ENCODE measurements at regions not wholly inside any gene's neighbourhood (a gene's known extent, or its start where the extent isn't known, plus 50 kb on each side); places are given as distances from the start of the nearest gene placed in this dataset.

DNA sequence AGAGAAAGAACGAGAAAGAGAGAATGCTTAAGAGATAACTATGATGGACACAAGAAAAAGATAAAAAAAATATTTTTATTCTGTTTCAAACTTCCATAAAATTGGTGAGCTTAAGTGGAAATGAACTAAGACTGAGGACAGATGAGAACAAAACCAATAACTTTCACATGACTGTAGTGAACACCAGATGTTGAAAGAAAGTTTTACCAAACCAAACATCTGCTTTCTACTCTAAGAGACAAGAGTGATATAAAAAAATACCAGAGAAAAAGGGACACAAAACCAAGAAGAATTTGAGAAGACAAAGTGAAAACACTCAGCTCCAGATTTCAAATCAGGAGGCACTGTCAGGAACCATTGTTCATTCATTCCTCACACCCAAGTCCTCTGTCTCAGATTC, 147.9 kb downstream of the IMPG2 start:
- no peak for DNase-seq

DNA sequence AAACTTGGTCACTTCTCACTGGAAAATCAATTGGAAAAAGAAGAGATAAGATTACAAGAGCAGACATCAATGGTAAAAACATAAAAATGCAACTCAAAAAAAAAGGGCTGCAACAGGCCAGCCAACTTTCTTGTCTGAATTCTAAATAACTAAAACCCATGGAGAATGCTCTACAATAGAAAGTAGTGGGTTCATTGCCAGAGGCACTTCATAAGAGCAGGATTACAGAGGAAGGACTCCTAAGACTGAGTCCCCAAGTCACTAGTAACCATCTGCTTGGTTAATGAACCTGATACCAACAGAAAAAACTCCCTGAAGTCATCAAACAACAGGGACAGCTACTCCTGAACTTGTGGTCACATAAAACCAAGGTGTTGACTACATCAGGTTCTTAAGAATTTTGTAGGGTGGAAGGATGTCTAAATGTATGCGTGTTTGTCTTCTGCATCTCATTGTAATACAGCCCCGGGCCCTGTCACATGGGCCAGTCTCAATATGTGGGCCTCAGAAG, 148.6 kb downstream of the IMPG2 start:
- no peak for DNase-seq

DNA sequence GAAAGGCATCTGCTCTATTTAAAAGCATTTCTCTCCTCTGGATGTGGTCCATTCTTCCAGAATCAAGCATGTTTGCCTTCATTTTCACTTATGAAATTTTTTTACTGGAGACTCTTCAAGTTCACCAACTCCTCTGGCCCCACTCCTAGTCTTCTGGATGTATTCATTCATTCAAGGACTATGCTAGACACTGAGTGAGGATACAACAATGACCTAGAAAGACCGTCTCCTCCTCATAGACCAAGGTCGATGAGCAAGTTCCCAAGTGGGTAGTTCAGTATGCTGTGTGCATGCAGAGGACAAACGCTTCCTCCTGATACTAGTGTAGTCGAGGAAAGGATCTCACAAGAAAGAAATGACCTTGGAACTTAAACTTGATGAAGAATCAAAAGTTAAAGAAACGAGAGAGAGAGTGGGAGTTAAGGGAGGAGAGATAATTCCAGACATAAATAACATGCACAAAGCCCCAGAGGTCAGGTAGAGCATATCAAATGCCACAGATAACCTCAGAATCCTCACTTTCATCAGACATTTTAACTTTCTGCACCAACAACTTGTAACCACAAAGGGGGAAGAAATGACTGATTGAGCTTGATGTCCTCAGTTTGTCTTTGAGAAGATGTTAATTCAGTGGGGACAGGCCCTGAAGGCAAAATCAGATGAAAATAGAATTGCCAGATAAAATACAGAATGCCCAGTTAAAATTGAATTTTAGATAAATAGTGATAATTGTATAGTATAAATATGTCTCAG, 149.4 kb downstream of the IMPG2 start:
- DNase-seq, result no peak

DNA sequence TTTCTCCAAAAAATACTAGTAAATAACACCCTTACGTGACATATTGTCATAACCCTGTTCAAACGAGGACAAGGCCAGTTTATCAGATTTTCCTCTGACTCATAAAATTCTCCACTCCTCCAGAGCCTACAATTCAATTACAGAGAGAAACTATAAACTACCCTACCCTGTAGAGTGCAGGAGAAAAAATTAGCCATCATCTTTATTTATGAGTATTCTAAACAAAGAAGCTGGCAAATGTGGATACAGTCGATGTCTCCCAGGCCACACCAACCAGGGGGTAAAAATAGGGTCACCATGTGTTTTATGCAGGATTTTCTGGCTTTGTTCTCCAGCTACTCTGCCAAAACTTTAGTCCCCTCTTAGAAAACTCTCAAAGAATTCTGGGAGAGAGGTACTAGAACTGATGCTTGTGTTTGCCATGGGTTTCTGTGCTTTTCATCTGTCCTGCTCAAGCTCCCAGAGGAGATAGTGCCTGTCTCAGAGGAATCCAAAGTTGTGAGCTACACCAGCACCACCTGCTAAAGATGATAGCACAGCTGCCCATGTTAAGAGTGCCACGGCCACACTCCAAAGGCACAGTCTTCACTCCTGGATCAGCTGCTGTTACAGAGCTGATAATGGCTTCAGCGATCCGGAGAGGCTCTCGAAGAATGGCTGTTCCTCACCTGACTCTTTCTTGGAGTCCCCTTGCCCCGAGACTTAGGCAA, 150.2 kb downstream of the IMPG2 start:
- DNase-seq, result no peak

GRCh38 chr3:101169516-101169915, 150.9 kb downstream of the IMPG2 start:
- DNase-seq, result no peak

- no peak for DNase-seq
Observed at GRCh38 chr3:101167376-101167775, 153.0 kb downstream of the IMPG2 start.

DNA sequence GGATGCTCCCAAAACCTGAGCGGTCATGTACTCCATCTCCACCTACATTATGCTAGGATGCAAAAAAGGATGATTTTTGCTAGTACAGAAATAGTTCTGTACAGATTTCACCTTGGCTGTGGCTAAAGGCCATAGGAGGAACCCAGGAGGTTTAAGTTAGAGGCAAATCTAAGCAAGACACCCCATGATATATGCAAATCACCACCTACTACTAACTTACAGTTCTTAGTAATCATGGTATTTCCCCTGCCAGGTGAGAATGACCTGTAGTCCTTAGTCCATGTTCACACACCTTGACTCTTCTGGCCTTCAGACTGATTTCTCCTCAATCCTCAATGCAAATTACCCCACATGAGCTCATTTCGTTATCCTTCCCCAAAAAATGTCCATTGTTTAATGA, 154.2 kb downstream of the IMPG2 start:
- no peak for DNase-seq

DNA sequence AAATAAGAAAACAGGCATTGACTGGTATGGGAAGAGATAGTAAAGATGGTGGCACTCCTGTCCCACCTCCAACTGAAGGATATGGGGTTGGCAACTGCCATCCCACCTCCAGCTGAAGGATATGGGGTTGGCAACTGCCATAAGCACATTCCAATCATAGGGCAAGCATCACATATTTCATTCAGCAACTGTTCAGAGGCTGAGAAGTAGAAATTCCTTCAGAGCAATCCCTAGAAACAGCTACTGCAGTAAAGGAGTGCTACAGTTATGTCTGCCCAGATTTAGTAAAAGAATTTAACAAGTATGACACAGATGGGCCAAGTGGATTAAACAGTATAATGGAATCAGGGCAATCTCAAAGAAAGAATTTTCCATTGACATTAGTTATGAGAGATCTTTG, 156.8 kb downstream of the IMPG2 start:
- DNase-seq, result no peak

DNA sequence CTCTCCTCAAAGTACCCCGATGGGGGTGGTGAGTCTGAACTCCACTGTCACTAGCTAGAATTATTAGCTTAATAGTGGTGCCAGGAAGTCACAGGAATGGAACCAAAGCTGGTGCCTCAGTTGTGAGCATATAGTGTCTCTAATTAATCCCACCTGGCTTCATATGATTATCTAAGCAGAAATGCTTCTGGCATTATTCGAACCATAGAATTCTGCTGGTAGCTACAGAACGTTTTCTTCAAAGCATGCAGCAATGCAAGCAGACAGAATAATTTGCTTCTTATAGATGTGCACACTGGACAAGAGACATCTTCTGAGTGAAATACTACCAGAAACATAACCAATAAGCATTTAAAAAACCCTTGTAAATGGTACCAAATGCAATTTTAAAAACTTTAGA, 160.9 kb downstream of the IMPG2 start:
- no peak for DNase-seq

- DNase-seq, result no peak
Observed at GRCh38 chr3:101158374-101158773, 162.0 kb downstream of the IMPG2 start.

DNA sequence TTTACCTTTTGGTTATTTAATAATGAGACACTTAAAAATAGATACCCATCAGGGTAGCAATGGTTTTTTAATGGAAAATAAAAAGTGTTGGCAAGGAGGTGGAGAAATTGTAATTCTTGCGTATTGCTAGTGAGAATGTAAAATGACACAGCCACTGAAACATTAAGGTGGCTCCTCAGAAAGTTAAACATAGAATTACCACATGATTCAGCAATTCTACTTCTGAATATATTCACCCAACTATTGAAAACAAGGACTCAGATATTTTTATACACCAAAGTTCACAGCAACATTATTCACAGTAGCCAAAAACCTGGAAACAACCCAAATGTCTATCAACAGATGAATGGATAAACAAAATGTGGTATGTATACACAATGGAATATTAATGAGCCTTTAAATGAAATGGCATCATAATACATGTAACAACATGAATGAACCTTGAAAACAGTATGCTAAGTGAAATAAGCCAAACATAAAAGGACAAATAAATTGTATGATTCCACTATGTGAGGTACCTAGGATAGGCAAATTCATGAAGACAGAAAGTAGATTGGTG, 163.5 kb downstream of the IMPG2 start:
- DNase-seq, result no peak

DNA sequence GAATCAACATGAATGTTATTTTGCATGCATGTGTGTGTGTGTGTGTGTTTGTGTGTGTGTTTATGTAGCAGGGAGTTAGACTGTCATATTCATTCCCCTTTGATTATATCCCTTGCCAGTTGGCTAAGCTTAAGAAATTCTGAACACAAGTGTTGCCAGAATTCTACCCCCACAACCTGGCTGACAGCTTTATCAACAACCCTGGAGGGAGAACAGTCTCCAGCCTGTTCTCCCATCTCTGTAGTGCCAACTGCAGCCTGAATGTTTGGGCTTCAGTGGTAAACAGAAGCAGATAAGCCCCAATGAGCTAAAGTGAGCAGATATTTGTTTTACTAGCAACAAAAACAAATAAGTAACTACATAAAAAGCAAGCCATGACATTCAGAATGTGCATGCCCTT, 162.6 kb upstream of the ABI3BP start:
- DNase-seq, result no peak

DNA sequence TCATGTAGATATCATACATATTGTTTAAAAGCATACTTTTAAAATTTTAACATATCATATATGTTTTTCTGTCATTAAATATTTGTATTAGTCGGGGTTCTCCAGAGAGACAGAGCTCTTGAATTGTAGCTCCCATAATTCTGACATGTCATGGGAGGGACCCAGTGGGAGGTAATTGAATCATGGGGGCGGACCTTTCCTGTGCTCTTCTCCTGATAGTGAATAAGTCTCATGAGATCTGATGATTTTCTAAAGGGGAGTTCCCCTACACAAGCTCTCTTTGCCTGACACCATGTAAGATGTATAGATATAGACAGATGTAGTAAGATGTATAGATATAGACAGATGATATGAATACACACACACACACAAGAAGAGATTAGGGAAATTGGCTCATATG, 161.2 kb upstream of the ABI3BP start:
- no peak for DNase-seq

GRCh38 chr3:101151286-101151913, 158.2 kb upstream of the ABI3BP start:
- DNase-seq, result no peak

DNA sequence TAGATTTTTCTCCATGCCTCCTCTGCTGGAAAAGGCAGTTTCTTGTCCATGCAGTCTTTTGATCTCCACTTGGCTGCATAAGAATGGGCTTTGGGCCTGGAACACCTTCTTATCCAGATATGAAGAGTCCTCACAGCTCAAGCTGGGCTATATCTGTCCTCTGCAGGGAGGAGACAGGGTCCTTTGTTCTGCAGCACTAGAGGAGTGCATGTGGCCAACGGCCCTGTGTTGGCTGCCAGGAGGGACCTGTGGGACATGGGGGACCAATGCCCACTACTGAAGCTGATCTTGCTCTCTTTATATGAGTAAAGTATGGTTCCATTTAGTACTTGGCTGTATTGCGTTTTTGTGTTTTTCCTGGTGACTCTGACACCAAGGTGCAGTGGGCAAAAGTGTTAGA, 157.3 kb upstream of the ABI3BP start:
- DNase-seq, result no peak

GRCh38 chr3:101149707-101150106, 156.5 kb upstream of the ABI3BP start:
- no peak for DNase-seq

GRCh38 chr3:101149251-101149650, 156.0 kb upstream of the ABI3BP start:
- no peak for DNase-seq

DNA sequence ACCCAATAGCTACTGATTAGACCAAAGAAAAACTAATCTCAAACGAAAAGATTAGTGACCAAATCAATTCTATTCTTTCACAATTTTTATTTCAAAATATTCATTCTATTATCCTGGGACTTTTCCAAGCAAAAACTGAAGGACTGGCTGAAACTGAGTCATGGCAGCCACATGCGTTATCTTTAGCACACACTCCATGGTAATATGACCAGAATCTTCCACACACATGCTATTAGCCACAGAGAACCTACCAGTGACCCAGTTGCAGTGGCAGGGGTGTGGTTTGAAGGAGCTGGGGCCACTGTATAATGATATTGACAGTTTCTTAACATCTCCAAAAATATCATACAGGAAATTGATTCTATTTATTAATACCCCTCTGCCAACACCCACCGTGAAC, 154.8 kb upstream of the ABI3BP start:
- no peak for DNase-seq

DNA sequence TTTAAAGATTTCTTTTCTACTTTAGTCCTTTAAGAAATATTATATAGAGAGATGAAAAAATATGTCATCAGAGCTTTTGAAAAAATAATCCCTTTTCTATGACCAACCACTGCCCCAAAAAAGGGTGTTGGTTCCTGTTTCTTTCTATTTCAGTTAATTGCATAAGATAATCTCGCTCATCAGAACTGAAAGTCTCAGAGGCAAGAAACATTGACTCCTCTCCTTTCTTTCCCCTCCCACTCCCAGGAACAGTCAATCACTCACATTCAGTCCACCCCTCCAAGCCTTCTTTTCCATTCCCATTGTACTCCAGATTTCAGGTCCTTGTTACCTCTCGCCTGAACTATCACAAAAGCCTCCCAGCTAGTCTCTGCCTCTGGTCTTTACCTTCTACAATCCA, 153.7 kb upstream of the ABI3BP start:
- peak; percentile 36 to 48 for DNase-seq

- DNase-seq, result no peak
Observed at GRCh38 chr3:101144105-101144504, 150.9 kb upstream of the ABI3BP start.

- no peak for DNase-seq
Observed at GRCh38 chr3:101143012-101143411, 149.8 kb upstream of the ABI3BP start.

DNA sequence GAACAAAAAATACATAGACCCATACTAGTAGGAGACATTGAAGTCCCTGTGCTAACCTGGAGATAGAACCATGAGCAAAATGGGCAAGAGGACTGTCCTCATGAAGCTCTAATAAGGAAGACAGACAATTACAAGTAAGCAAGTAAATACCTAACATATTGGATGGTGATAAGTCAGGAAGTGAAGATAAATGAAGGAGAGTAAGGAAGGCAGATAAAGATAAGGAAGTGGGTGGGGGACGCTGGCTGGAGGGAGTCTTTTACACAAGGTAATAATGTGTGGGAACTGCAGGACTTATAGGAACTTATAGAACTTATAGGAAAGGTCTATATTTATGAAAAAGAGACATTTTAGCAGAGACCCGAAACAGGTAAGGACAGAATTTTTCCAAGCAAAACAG, 148.9 kb upstream of the ABI3BP start:
- DNase-seq, result no peak

- no peak for DNase-seq
Observed at GRCh38 chr3:101141135-101141534, 147.9 kb upstream of the ABI3BP start.

- DNase-seq, result no peak
Observed at GRCh38 chr3:101138817-101139216, 145.6 kb upstream of the ABI3BP start.
